MV-4-11 (cell line): ENCODE measurements at regions not wholly inside any gene's neighbourhood (a gene's known extent, or its start where the extent isn't known, plus 50 kb on each side); places are given as distances from the start of the nearest gene placed in this dataset.
"Not testable (repeated sequence)": the region's sequence is repeated elsewhere in the genome, so short reads cannot be mapped to it uniquely, and the experiment has no call there.

Source experiments
- DNase-seq: peaks from one replicate; lab custom pipeline; 2025; lab: John Stamatoyannopoulos, UW

DNA sequence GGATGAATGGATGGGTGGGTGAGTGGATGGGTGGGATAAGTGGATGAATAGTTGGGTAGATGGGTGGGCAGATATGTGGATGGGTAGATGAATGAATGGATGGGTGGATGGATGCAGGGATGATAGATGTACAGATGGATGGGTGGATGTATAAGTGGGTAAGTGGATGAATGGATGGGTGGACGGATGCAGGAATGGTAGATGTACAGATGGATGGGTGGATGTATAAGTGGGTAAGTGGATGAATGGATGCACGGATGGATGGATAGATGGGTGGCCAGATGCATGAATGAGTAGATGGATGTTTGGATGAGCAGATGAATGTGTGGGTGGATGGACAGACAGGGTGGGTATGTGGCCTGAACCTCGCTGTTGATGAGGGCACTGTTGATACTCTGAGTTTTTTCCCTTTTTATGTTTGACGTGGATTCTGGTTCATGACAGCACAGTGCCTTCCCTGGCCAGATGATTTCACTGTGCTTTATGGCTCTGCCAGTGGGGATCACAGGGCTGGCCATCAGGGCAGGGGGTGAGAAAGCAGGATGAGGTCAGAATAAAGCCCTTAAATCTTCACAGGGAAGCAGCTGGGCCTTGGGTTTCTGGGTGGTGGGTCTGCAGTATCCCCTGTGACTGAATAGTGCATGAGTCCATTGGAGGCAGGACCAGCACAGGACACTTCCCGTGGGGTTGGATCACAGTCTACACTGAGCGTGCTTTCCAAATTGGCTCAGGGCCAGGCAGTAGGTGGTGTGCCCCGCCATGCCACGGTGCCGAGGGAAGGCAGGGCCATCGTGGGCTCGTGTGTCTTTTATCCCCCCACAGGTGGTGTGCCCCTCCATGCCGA, 213.2 kb downstream of the BANP start:
- not testable (repeated sequence) for DNase-seq

DNA sequence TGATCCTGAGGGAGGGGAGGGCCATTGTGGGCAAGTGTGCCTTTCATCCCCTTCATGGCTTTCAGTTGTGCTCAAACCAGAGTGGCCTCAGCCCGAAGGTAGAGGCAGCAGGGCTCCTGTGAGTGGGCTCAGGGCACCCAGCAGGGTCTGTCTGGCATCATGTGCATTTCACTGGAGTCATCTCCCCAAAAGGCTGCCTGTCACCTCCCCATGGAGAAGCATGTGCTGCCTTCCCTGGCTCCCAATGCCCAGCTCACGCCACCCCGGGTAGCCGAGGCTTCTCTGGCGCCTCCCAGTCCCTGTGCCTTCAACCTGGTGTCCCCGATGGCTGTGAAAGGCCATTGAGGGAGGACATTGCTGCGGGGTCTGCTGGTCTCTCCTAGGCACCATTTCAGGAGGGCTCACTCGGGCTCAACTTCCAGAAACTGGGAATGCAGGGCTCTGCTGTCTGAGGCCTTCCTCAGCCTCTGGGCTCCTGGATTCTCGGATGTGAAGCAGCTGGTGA, 213.9 kb downstream of the BANP start:
- DNase-seq, result not testable (repeated sequence)

DNA sequence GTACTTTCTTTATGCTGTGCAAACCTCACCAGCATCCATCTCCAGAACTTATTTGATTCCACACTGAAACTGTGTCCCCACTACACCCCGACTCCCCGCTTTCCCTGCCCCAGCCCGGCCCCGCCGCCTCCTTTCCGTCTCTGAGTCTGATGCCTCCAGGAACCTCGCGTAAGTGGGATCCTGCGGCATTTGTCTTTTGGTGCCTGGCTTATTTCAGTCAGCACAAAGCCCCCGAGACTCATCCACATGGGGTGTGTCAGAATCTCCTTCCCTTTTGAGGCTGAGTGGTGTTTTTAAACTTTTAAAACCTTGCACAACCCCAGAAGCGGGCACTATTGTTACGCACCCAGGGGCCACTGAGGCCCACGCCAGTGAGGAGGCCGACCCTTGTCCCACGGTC, 214.4 kb downstream of the BANP start:
- not testable (repeated sequence) for DNase-seq

DNA sequence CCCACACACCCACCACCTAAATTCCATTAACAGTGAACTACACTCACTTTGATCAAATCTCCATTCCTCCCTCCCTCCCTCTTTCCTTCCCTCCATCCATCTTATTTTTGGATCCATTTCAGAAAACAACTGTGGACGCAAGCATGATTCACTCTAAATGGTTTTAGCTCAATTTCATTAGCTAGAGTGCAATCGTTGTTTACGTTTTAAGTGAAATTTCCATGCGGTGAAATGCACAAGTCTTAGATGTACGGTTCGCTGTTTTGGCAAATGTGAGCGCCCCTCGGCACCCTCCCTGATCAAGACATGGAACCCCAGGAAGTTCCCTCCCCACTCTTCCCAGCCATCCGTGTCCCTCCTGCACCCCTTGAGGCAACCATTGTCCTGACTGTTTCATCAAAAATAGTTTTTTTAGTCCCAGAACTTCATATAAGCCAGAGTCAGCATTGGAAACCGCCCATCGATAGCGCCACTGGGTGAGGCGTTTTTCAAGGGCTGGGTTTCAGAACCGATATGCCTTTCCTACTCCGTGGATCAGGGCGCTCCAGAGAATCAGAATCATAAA, 215.1 kb downstream of the BANP start:
- DNase-seq, result not testable (repeated sequence)

DNA sequence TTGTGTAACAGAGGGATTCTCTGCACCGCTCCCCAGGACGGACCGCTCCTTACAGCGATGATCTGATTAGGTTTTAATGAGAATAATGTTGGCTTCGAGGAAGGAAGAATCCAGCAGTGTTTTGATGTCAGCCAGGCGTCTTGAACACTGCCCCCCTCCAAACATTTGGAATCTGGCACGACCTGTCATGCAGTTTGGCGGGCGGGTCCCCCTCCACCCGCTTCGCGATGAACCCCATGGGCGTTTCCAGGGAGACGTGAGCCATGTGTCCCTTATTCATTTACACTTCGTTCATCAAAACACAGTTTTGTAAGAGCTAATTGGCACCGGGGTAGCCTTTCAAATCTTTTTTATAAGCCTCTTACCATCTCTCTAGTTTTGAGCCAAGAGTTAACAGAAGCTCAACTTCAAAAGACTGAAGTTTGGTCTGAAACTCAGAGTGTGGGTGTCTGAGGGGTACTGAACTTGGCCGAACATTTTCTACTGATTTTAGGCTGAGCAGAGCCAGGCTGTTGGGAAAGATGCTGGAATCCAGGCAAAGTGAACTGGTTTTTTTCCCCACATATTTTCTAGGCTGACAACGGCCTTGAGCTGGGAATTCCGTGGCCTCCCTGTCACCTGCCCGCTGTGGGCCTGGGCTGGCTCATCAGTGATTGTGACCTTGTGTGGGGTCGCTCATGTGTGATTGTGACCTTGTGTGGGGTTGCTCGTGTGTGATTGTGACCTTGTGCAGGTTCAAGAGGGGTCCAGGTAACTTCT, 214.8 kb upstream of the ZNF469 start:
- DNase-seq, result not testable (repeated sequence)

DNA sequence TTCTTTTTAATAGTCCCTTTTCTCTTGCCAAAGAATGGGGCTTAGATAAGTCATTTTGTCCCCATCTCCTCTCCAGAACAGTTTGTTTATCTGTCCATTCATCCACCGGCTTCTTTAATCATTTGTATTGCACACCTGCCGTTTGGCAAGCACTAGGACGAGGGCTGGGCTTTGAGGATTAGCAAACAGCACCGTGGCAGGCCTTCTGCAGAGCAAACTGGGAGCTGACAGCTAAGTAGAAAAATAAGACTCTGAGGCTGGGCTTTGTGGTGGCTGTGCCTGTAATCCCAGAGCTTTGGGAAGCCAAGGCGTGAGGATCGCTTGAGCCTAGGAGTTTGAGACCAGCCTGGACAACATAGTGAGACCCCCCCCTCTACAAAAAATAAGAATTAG, 214.2 kb upstream of the ZNF469 start:
- not testable (repeated sequence) for DNase-seq

DNA sequence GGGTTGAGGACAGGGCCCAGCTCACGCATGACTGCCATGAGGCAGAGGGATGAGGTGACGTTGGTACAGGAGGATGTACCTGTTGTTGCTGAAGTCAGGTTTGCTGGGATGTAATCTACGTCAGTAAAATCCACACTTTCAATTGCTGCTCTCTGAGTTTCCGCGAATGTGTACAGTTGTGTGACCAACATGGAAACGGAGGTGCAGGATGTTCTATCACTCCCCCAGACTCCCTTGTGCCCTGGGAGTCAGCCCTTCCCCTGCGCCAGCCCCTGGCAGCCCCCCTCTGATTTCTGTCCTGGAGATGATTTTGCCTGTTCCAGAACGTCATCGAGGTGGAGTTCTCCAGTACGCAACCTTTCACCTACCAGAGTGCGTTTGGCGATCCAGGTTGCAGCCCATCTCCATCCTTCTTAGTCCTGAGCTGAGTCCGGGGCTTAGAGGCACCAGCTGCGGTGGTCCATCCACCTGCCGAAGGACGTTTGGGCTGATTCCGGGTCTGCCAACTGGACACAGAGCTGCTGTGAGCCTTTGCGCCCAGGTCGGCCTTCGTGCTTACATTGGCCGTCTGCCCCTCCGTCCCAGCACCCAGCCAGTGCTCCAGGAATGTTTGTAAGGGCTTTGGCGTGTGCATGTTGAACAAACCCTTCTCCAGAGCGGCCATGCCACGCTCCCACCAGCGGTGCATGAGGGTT, 213.5 kb upstream of the ZNF469 start:
- not testable (repeated sequence) for DNase-seq

DNA sequence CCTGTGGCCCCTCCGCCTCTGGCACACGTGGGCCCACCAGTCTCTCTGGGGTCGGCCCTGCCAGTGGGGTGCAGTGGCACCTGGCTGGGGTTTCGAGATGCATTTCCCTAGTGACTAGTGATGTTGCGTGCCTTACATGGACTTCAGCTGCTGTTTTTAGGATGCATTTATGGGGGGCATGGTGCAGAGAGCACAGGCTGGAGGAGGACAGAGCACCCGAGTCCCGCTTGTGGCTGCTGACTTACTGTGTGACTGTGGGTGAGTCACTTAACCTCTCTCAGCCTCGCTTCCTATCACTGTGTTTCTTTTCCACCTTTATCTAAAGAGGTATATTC, 213.0 kb upstream of the ZNF469 start:
- DNase-seq, result not testable (repeated sequence)

DNA sequence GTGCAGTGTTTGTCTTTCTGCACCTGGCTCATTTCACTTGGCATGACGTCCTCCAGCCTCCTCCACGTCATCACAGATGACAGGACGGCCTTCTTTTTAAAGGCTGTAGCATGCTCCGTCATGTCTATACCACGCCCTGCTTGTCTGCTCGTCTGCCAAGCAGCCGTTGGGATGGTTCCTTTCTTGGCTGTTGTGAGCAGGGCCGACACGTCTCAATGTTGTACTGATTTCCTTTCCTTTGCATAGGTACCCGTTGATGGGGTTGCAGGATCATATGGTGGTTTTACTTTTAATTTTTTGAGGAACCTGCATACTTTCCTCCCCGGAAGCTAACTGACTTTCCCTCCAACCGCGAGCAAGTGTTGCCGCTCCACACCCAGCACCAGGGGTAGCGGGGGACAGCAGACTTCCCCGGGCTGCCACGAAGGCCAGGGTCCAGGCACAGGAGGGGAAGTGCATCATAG, 212.2 kb upstream of the ZNF469 start:
- peak; percentile 61 for DNase-seq

DNA sequence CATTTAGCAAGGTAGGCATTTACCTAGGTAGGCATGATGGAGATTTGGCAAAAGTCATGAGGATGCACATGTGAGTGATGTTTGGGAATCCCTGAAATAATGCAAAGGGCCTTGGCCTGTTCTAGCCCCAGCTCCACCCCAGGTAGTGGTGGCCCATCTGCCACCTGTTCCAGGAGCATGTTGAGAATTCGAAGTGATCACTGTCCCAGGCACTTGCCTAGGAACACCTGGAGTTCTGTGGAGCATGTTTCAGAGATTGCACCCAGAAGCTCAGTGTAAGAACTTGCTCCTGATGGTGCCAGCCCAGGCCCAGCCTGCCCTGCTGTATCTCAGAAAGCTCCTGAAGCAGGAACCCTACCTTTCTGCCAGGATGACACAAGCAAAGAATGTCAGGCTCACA, 211.6 kb upstream of the ZNF469 start:
- DNase-seq, result not testable (repeated sequence)

DNA sequence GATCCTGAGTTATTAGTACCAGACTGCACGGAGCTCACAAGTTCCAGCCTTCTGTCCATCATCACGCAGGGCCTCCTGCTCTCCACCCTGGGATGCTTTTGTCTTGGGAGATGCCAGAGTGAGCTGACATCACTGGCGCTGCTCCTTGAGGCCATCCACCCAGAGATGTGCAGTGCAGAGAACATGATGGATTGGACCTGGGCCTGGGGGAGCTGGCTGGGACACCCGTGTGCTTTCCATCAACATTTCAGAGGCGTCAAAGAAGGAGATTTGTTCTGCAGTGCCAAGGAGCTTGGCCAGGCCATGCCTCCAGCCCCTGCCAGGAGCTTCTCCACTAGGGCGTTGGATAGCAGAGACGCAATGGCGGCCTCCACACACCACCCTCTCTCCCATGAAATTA, 206.6 kb upstream of the ZNF469 start:
- DNase-seq, result not testable (repeated sequence)

DNA sequence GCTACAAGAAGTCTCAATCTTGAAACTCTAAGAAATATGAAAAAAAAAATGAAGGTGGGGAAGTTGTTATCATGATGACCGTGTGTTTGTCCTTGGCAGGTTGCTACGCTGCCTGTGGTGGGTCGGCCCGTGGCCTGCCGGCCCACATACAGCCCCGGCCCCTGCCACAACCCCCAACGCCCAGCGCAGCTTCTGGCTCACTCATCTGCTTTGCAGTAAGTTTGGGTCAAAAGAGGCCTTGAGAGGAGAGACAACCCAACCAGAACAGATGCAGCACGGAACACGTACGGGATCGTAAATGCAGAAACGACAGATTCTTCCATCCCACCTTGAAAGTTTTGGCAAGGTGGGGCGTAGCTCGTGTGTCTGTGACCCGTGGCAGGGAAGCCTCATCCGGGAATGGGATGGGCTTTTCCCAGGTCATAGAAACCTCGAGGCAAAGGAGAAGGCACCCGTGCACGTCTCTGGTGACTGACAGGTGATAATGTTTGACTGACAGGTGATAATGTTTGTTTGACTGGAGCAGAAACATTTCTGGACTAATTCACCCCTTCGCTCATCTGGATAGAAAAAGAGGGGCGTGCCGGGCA, 206.1 kb upstream of the ZNF469 start:
- not testable (repeated sequence) for DNase-seq

DNA sequence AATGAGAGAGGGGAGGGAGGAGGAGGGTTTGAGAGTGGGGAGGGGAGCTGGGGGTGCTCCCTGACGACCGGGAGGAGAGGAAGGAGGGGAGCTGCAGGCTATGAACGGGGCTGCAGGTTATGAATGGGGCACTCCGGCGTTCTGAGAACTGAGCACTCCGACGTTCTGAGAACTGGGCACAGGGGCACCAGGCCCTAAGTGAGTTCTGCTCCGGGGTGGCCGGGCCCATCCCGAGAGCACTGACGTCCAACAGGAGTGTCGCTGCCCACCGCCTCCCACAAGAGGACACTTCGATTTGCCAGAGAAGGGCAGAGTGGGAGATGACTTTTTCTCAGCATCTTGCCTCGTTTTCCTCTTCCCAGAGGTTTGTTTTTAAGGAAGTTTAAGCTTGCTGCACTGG, 204.5 kb upstream of the ZNF469 start:
- DNase-seq, result not testable (repeated sequence)

DNA sequence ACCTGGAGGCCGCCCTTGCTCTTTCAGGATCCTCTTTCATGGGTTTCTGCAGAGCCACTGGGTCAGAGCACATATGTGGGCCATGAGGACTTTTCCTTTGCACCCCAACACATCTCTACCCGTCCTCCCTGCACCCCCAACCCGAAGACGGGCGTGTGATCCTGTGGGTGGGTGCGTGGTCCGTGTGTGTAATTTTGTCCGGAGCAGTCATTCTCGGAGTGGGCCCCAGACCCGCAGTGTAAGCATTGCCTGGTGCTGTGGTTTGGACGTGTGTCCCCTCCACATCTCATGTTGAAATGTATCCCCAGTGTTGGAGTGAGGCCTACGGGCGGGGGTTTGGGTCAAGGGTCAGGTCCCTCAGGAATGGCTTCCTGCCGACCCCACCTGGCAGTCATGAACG, 203.9 kb upstream of the ZNF469 start:
- not testable (repeated sequence) for DNase-seq

DNA sequence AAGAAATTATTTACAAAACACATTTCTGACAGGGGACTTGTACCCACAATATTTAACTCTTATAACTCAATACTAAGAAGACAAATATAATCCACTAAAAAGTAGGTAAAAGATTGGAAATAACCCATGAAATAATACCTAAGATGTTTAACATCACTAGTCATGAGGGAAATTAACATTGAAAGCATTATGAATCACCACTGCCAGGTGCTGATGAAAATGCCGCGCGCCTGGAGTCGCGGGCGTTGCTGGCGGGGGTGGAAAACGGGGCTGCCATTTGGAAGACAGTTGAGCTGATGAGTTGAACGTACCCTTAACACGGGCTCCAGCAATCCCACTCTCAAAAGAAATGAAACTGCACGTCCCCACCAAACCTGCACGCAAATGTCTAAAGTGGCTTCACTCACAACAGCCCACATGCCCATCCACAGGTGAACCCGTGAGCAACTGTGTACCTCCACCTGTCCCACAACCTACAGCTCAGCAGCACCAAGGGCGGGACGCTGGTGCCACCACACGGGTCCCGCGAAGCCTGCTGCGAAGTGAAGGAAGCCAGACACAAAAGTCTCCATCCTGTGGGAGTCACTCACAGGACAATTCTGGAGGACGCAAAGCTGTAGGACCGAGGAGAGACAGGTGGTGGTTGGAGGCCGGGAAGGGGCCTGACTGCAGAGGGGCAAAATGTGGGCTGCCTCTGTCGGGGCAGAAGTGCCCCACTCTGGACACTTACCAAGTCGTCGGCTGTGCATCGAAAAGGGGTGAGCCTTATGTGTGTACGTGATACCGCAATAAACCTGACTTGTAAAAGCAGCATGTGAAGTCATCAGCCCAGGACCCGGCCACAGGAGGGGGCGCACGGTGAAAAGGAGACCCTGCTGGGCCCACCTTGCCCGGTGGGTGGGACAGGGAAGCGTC, 199.5 kb upstream of the ZNF469 start:
- DNase-seq, result not testable (repeated sequence)

DNA sequence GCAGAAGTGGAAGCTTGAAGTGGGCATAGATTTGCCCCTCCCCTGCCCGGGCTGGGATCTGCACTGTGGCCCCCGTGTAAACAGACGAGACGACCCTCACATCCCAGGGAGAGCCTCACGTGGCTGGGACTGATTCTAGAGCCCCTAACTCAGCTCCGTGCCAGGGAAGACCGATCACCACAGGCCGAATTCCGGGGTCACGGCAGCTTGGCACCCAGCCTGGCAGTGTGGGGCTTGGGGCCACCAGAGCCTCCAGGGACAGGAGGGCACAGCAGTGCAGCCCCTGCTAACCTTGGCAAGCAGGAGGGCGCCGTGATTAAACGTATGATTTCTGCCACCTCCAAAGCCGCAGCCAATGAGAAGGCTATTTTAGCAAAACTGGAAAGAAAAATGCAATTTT, 198.7 kb upstream of the ZNF469 start:
- not testable (repeated sequence) for DNase-seq

DNA sequence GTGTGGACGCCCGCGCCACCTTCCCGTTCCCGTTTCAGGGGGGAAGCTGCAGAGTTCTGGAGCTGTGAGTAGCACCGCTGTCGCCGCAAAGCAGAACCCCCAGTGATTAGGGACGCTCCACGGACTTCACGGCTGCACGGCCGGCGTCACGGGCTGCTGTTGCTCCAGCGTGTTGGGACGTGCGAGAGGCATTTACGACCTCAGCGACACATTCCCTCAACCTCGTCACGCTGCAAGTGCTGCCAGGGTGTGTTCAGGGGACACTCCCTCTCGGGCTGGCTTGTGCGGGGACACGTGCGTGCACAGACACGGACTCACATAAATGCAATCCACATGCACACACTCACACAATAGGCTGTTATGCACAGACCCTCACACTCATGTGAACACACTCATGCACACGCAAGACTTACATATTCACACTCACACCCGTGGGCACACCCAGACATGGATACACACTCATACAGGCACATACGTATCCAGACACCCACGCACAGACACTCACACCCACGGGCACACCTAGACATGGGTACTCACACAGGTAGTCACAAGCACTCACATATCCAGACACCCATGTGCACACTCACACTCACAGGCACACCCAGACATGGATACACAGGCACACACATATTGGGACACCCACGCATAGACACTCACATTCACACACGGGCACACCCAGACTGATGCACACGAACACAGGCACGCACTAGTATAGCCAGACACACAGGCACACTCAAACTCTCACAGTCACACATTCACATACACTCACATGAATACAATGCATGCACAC, 198.0 kb upstream of the ZNF469 start:
- DNase-seq, result not testable (repeated sequence)

DNA sequence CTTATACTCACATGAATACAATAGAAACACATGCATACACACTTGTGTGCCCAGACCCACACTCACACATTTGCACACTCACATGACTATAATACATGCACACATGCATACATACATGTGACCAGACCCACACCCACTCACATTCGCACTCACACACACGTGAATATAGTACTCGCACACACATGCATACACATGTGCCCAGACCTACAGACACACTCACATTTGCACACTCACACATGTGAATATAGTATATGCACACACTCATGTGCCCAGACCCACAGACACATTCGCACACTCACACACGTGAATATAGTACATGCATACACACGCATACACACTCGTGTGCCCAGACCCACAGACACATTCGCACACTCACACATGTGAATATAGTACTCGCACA, 197.4 kb upstream of the ZNF469 start:
- not testable (repeated sequence) for DNase-seq
